ENCODE measurements at regions not wholly inside any gene's neighbourhood (a gene's known extent, or its start where the extent isn't known, plus 50 kb on each side); places are given as distances from the start of the nearest gene placed in this dataset.

- no peak for FAIRE-seq
- H3K27ac ChIP-seq (ENCODE audit: low read depth in 1 of 3, low read length in 2 of 3), result no peak overlapping the region
Measured at GRCh38 chr6:116982401-116982800, 105.4 kb downstream of the RFX6 start.

GRCh38 chr6:116983375-116983774, 106.3 kb downstream of the RFX6 start:
- FAIRE-seq (no peak), DNase-seq (no peak)
- Histone ChIP-seq H3K4me3 (ENCODE audit: low read depth in 1 of 3, low read length in 3 of 3) (no peak overlapping the region), H3K27ac (ENCODE audit: low read depth in 1 of 3, low read length in 2 of 3) (no peak overlapping the region), H3K4me1 (ENCODE audit: control insufficient read depth in 3 of 3, insufficient read depth in 2 of 3, low read depth in 1 of 3, low read length in 2 of 3) (no peaks in the 10 kb centered on the region), H3K9me3 (ENCODE audit: control insufficient read depth in 2 of 2, insufficient read depth in 1 of 2, low read depth in 1 of 2, low read length in 1 of 2) (no peaks in the 10 kb centered on the region), H3K27me3 (ENCODE audit: control insufficient read depth in 3 of 3, insufficient read depth in 3 of 3, low read length in 3 of 3) (no peaks in the 10 kb centered on the region), H3K36me3 (ENCODE audit: control insufficient read depth in 3 of 3, insufficient read depth in 2 of 3, low read depth in 1 of 3, low read length in 3 of 3) (no peaks in the 10 kb centered on the region)
- WGBS, 3 donors, result 87 to 92% (median 91%) methylated on average over 3 of the region's 3 CpGs

More at GRCh38 chr6:116982401-116982800, 105.4 kb downstream of the RFX6 start:
- no peaks in the 10 kb centered on the region for H3K4me1 ChIP-seq (ENCODE audit: control insufficient read depth in 3 of 3, insufficient read depth in 2 of 3, low read depth in 1 of 3, low read length in 2 of 3)
- H3K4me3 ChIP-seq (ENCODE audit: low read depth in 1 of 3, low read length in 3 of 3), result no peak overlapping the region
- H3K9me3 ChIP-seq (ENCODE audit: control insufficient read depth in 2 of 2, insufficient read depth in 1 of 2, low read depth in 1 of 2, low read length in 1 of 2), result no peaks in the 10 kb centered on the region
- DNase-seq, result no peak
- no peaks in the 10 kb centered on the region for H3K27me3 ChIP-seq (ENCODE audit: control insufficient read depth in 3 of 3, insufficient read depth in 3 of 3, low read length in 3 of 3)
- H3K36me3 ChIP-seq (ENCODE audit: control insufficient read depth in 3 of 3, insufficient read depth in 2 of 3, low read depth in 1 of 3, low read length in 3 of 3), result no peaks in the 10 kb centered on the region

GRCh38 chr6:116986819-116987218, 109.8 kb downstream of the RFX6 start:
- no peak for FAIRE-seq
- H3K27ac ChIP-seq (ENCODE audit: low read depth in 1 of 3, low read length in 2 of 3), result no peak overlapping the region
- no peaks in the 10 kb centered on the region for H3K4me1 ChIP-seq (ENCODE audit: control insufficient read depth in 3 of 3, insufficient read depth in 2 of 3, low read depth in 1 of 3, low read length in 2 of 3)
- H3K27me3 ChIP-seq (ENCODE audit: control insufficient read depth in 3 of 3, insufficient read depth in 3 of 3, low read length in 3 of 3), result no peaks in the 10 kb centered on the region
- DNase-seq, result no peak
- no peaks in the 10 kb centered on the region for H3K36me3 ChIP-seq (ENCODE audit: control insufficient read depth in 3 of 3, insufficient read depth in 2 of 3, low read depth in 1 of 3, low read length in 3 of 3)
- no peaks in the 10 kb centered on the region for H3K9me3 ChIP-seq (ENCODE audit: control insufficient read depth in 2 of 2, insufficient read depth in 1 of 2, low read depth in 1 of 2, low read length in 1 of 2)
- no peak overlapping the region for H3K4me3 ChIP-seq (ENCODE audit: low read depth in 1 of 3, low read length in 3 of 3)
- 22 to 55% (median 45%) methylated on average over 2 of the region's 2 CpGs for WGBS, 3 donors

GRCh38 chr6:116990679-116991078, 113.6 kb downstream of the RFX6 start:
- H3K4me3 ChIP-seq (ENCODE audit: low read depth in 1 of 3, low read length in 3 of 3), result no peak overlapping the region
- DNase-seq (no peak), FAIRE-seq (no peak)
- no peak overlapping the region for H3K27ac ChIP-seq (ENCODE audit: low read depth in 1 of 3, low read length in 2 of 3)
- H3K4me1 ChIP-seq (ENCODE audit: control insufficient read depth in 3 of 3, insufficient read depth in 2 of 3, low read depth in 1 of 3, low read length in 2 of 3), result no peaks in the 10 kb centered on the region
- peaks cover 0 to 5% of the 10 kb centered on the region in 2 donors for H3K9me3 ChIP-seq (ENCODE audit: control insufficient read depth in 2 of 2, insufficient read depth in 1 of 2, low read depth in 1 of 2, low read length in 1 of 2)
- no peaks in the 10 kb centered on the region for H3K36me3 ChIP-seq (ENCODE audit: control insufficient read depth in 3 of 3, insufficient read depth in 2 of 3, low read depth in 1 of 3, low read length in 3 of 3)
- no peaks in the 10 kb centered on the region for H3K27me3 ChIP-seq (ENCODE audit: control insufficient read depth in 3 of 3, insufficient read depth in 3 of 3, low read length in 3 of 3)
- WGBS, 3 donors, result 23 to 48% (median 36%) methylated on average over 1 of the region's 1 CpG

GRCh38 chr6:116992546-116992945, 115.5 kb downstream of the RFX6 start:
- Histone ChIP-seq H3K36me3 (ENCODE audit: control insufficient read depth in 3 of 3, insufficient read depth in 2 of 3, low read depth in 1 of 3, low read length in 3 of 3) (no peaks in the 10 kb centered on the region), H3K27ac (ENCODE audit: low read depth in 1 of 3, low read length in 2 of 3) (no peak overlapping the region), H3K9me3 (ENCODE audit: control insufficient read depth in 2 of 2, insufficient read depth in 1 of 2, low read depth in 1 of 2, low read length in 1 of 2) (peaks cover 0 to 5% of the 10 kb centered on the region in 2 donors), H3K27me3 (ENCODE audit: control insufficient read depth in 3 of 3, insufficient read depth in 3 of 3, low read length in 3 of 3) (peaks cover 0 to 5% (median 0%) of the 10 kb centered on the region in 3 donors), H3K4me3 (ENCODE audit: low read depth in 1 of 3, low read length in 3 of 3) (no peak overlapping the region), H3K4me1 (ENCODE audit: control insufficient read depth in 3 of 3, insufficient read depth in 2 of 3, low read depth in 1 of 3, low read length in 2 of 3) (no peaks in the 10 kb centered on the region)
- no peak for FAIRE-seq
- no peak for DNase-seq

- Histone ChIP-seq H3K4me1 (ENCODE audit: control insufficient read depth in 3 of 3, insufficient read depth in 2 of 3, low read depth in 1 of 3, low read length in 2 of 3) (no peaks in the 10 kb centered on the region), H3K36me3 (ENCODE audit: control insufficient read depth in 3 of 3, insufficient read depth in 2 of 3, low read depth in 1 of 3, low read length in 3 of 3) (no peaks in the 10 kb centered on the region), H3K9me3 (ENCODE audit: control insufficient read depth in 2 of 2, insufficient read depth in 1 of 2, low read depth in 1 of 2, low read length in 1 of 2) (peaks cover 0 to 5% of the 10 kb centered on the region in 2 donors), H3K27me3 (ENCODE audit: control insufficient read depth in 3 of 3, insufficient read depth in 3 of 3, low read length in 3 of 3) (peaks cover 0 to 5% (median 0%) of the 10 kb centered on the region in 3 donors), H3K4me3 (ENCODE audit: low read depth in 1 of 3, low read length in 3 of 3) (no peak overlapping the region), H3K27ac (ENCODE audit: low read depth in 1 of 3, low read length in 2 of 3) (no peak overlapping the region)
- FAIRE-seq (no peak), DNase-seq (no peak)
- 80 to 88% (median 88%) methylated on average over 5 of the region's 5 CpGs for WGBS, 3 donors
Measured at GRCh38 chr6:116994447-116994846, 117.4 kb downstream of the RFX6 start.

- no peaks in the 10 kb centered on the region for H3K36me3 ChIP-seq (ENCODE audit: control insufficient read depth in 3 of 3, insufficient read depth in 2 of 3, low read depth in 1 of 3, low read length in 3 of 3)
- H3K4me1 ChIP-seq (ENCODE audit: control insufficient read depth in 3 of 3, insufficient read depth in 2 of 3, low read depth in 1 of 3, low read length in 2 of 3), result no peaks in the 10 kb centered on the region
- H3K9me3 ChIP-seq (ENCODE audit: control insufficient read depth in 2 of 2, insufficient read depth in 1 of 2, low read depth in 1 of 2, low read length in 1 of 2), result peaks cover 0 to 5% of the 10 kb centered on the region in 2 donors
- DNase-seq, result no peak
- FAIRE-seq, result no peak
- no peak overlapping the region for H3K27ac ChIP-seq (ENCODE audit: low read depth in 1 of 3, low read length in 2 of 3)
- H3K27me3 ChIP-seq (ENCODE audit: control insufficient read depth in 3 of 3, insufficient read depth in 3 of 3, low read length in 3 of 3), result peaks cover 0 to 5% (median 0%) of the 10 kb centered on the region in 3 donors
- WGBS, 3 donors, result 42 to 60% (median 44%) methylated on average over 5 of the region's 5 CpGs
- H3K4me3 ChIP-seq (ENCODE audit: low read depth in 1 of 3, low read length in 3 of 3), result no peak overlapping the region
Measured at GRCh38 chr6:116996842-116997241, 119.8 kb downstream of the RFX6 start.

GRCh38 chr6:116997496-116997895, 120.5 kb downstream of the RFX6 start:
- H3K4me3 ChIP-seq (ENCODE audit: low read depth in 1 of 3, low read length in 3 of 3), result no peak overlapping the region
- DNase-seq, result no peak
- peaks cover 0 to 5% of the 10 kb centered on the region in 2 donors for H3K9me3 ChIP-seq (ENCODE audit: control insufficient read depth in 2 of 2, insufficient read depth in 1 of 2, low read depth in 1 of 2, low read length in 1 of 2)
- 38 to 63% (median 45%) methylated on average over 6 of the region's 6 CpGs for WGBS, 3 donors
- no peaks in the 10 kb centered on the region for H3K36me3 ChIP-seq (ENCODE audit: control insufficient read depth in 3 of 3, insufficient read depth in 2 of 3, low read depth in 1 of 3, low read length in 3 of 3)
- H3K27ac ChIP-seq (ENCODE audit: low read depth in 1 of 3, low read length in 2 of 3), result no peak overlapping the region
- H3K27me3 ChIP-seq (ENCODE audit: control insufficient read depth in 3 of 3, insufficient read depth in 3 of 3, low read length in 3 of 3), result peaks cover 0 to 5% (median 0%) of the 10 kb centered on the region in 3 donors
- no peak for FAIRE-seq
- H3K4me1 ChIP-seq (ENCODE audit: control insufficient read depth in 3 of 3, insufficient read depth in 2 of 3, low read depth in 1 of 3, low read length in 2 of 3), result no peaks in the 10 kb centered on the region

GRCh38 chr6:117007659-117008058, 130.6 kb downstream of the RFX6 start:
- 76 to 88% (median 86%) methylated on average over 3 of the region's 3 CpGs for WGBS, 3 donors
- Histone ChIP-seq H3K4me3 (ENCODE audit: low read depth in 1 of 3, low read length in 3 of 3) (no peak overlapping the region), H3K9me3 (ENCODE audit: control insufficient read depth in 2 of 2, insufficient read depth in 1 of 2, low read depth in 1 of 2, low read length in 1 of 2) (no peaks in the 10 kb centered on the region), H3K27ac (ENCODE audit: low read depth in 1 of 3, low read length in 2 of 3) (no peak overlapping the region), H3K4me1 (ENCODE audit: control insufficient read depth in 3 of 3, insufficient read depth in 2 of 3, low read depth in 1 of 3, low read length in 2 of 3) (no peaks in the 10 kb centered on the region), H3K36me3 (ENCODE audit: control insufficient read depth in 3 of 3, insufficient read depth in 2 of 3, low read depth in 1 of 3, low read length in 3 of 3) (no peaks in the 10 kb centered on the region), H3K27me3 (ENCODE audit: control insufficient read depth in 3 of 3, insufficient read depth in 3 of 3, low read length in 3 of 3) (no peaks in the 10 kb centered on the region)
- DNase-seq, result no peak
- no peak for FAIRE-seq

Data from small intestine (tissue), 7 donors.